Spleen (tissue), 11 donors: ENCODE measurements at regions not wholly inside any gene's neighbourhood (a gene's known extent, or its start where the extent isn't known, plus 50 kb on each side); places are given as distances from the start of the nearest gene placed in this dataset.

Experiments used
- DNase-seq: peaks from one replicate; pipeline ENCODE4 v3.0.0-alpha.2; 2020
- H3K27ac ChIP-seq, 8 donors: fragments of 200-600 bp; sonication (generic) in 7 of 8; 1 replicate in 4 of 8; 2 replicates in 4 of 8; pipeline versions ENCODE4 v1.5.0 to v1.8.0; 2016 to 2021; ENCODE audit warnings: inconsistent platforms in 4 of 8, mild to moderate bottlenecking in 4 of 8, moderate library complexity in 1 of 8
- H3K27me3 ChIP-seq, 7 donors: fragments of 200-600 bp; sonication (generic) in 6 of 7; replicated peaks in 1 of 7; 1 replicate in 4 of 7; 2 replicates in 3 of 7; pipeline versions ENCODE4 v1.5.0 to v1.8.0; 2016 to 2021; ENCODE audit warnings: inconsistent platforms in 3 of 7, mild to moderate bottlenecking in 1 of 7
- H3K36me3 ChIP-seq, 6 donors: fragments of 200-600 bp; sonication (generic) in 5 of 6; 1 replicate in 4 of 6; 2 replicates in 2 of 6; pipeline versions ENCODE4 v1.5.0 to v1.8.0; 2016 to 2021; ENCODE audit warnings: inconsistent platforms in 2 of 6
- H3K4me1 ChIP-seq, 6 donors: fragments of 200-600 bp; sonication (generic) in 5 of 6; 1 replicate in 3 of 6; 2 replicates in 3 of 6; pipeline versions ENCODE4 v1.5.0 to v1.8.0; 2016 to 2021; ENCODE audit warnings: inconsistent platforms in 3 of 6
- H3K4me3 ChIP-seq, 8 donors: fragments of 200-600 bp; sonication (generic) in 7 of 8; 1 replicate in 4 of 8; 2 replicates in 4 of 8; pipeline versions ENCODE4 v1.5.0 to v1.8.0; 2016 to 2021; ENCODE audit warnings: inconsistent platforms in 4 of 8, mild to moderate bottlenecking in 4 of 8, moderate library complexity in 2 of 8
- H3K9me3 ChIP-seq, 8 donors: fragments of 200-600 bp; sonication (generic) in 7 of 8; 1 replicate in 4 of 8; 2 replicates in 4 of 8; pipeline versions ENCODE4 v1.5.0 to v1.8.0; 2016 to 2021; ENCODE audit warnings: inconsistent platforms in 4 of 8
- POLR2A ChIP-seq, 3 donors: fragments of 450-650 bp; IDR thresholded peaks; one replicate each; pipeline ENCODE4 v1.5.1; 2017; ENCODE audit warnings: antibody characterized with exemption in 3 of 3, mild to moderate bottlenecking in 1 of 3
- POLR2AphosphoS5 ChIP-seq, 3 donors: sonication (generic); formaldehyde crosslinking; IDR thresholded peaks; one replicate each; pipeline ENCODE4 v1.5.1; 2017; ENCODE audit warnings: antibody characterized with exemption in 3 of 3
- WGBS, 5 donors: extraction: QIAGEN DNeasy Blood & Tissue Kit in 3 of 5; methylation state at CpG; one replicate each; pipeline versions ENCODE4 v1.1.5 to v1.1.7; 2013 to 2018; 5-methylcytosine and 5-hydroxymethylcytosine counted together
- intact Hi-C: fragments of 100-400 bp; cut with DNase I; formaldehyde crosslinking; loops from one replicate; pipeline ENCODE4 v1.15.0; 2023; ENCODE audit warnings: low total_unique reads
- TF ChIP-seq, protein P1 (sequence below), 11 experiments: fragments of 200-600 bp in 7 of 11; fragments of 450-650 bp in 4 of 11; sonication (generic) in 4 of 11; IDR thresholded peaks in 8 of 11; conservative IDR thresholded peaks in 3 of 11; 1 replicate in 7 of 11; 2 replicates in 4 of 11; pipeline versions ENCODE4 v1.4.0 to v1.8.0; 2016 to 2021; ENCODE audit warnings: antibody characterized with exemption in 11 of 11, inconsistent platforms in 4 of 11, mild to moderate bottlenecking in 1 of 11
- donor health status: healthy with polysubstance abuse.
- donor health status: DM: no; HTN: no; CAD: no; lungs with moderate emphysema.
- donor health status: DM: no; HTN: no; CAD: no.
- donor health status: Bipolar disorder and iron deficiency.
- donor health status: healthy.
- donor health status: DM: no; HTN: no; CAD: no.
- donor health status: DM: yes; HTN: yes; CAD: no.

DNA sequence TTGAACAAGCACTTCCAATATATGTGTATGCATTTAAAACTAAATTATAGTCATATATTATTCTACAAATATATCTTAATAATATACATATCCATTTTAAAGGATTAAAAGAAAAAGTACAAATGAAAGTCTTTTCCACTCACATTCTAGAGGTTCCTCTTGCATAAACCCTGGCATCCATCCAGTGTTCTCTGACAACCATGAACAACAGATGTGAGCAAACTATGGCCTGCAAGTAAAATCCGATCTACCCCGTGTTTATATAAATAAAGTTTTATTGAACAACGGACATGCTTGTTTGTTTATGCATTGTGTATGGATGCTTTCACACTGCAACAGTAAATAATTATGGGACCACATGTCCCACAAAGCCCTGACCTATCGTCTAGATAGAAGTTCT, 1122.3 kb downstream of the EPHA7 start:
- intact Hi-C loops: no loop called here
- Histone ChIP-seq H3K27me3 (no peaks in the 10 kb centered on the region), H3K4me3 (no peak overlapping the region), H3K27ac (no peak overlapping the region), H3K4me1 (no peaks in the 10 kb centered on the region), H3K36me3 (no peaks in the 10 kb centered on the region), H3K9me3 (peaks cover 0 to 13% (median 2%) of the 10 kb centered on the region in 8 donors)
- no peak for DNase-seq
- no peak for TF ChIP-seq POLR2A (IDR thresholded peaks at IDR 0.05)
- no peak for TF ChIP-seq POLR2AphosphoS5 (IDR thresholded peaks at IDR 0.05)
- TF ChIP-seq, protein P1, sequence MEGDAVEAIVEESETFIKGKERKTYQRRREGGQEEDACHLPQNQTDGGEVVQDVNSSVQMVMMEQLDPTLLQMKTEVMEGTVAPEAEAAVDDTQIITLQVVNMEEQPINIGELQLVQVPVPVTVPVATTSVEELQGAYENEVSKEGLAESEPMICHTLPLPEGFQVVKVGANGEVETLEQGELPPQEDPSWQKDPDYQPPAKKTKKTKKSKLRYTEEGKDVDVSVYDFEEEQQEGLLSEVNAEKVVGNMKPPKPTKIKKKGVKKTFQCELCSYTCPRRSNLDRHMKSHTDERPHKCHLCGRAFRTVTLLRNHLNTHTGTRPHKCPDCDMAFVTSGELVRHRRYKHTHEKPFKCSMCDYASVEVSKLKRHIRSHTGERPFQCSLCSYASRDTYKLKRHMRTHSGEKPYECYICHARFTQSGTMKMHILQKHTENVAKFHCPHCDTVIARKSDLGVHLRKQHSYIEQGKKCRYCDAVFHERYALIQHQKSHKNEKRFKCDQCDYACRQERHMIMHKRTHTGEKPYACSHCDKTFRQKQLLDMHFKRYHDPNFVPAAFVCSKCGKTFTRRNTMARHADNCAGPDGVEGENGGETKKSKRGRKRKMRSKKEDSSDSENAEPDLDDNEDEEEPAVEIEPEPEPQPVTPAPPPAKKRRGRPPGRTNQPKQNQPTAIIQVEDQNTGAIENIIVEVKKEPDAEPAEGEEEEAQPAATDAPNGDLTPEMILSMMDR (IDR thresholded peaks at IDR 0.05 in 8 of 11, conservative IDR thresholded peaks at IDR 0.05 in 3 of 11): no peak
- 88 to 97% (median 90%) methylated on average over 4 of the region's 4 CpGs for WGBS, 5 donors

- H3K9me3 ChIP-seq: peaks cover 0 to 4% (median 0%) of the 10 kb centered on the region in 8 donors
- TF ChIP-seq, protein P1 (IDR thresholded peaks at IDR 0.05 in 8 of 11, conservative IDR thresholded peaks at IDR 0.05 in 3 of 11): no peak
- TF ChIP-seq POLR2AphosphoS5 (IDR thresholded peaks at IDR 0.05) (no peak), POLR2A (IDR thresholded peaks at IDR 0.05) (no peak)
- WGBS, 5 donors: 34 to 64% (median 45%) methylated on average over 1 of the region's 1 CpG
- no peaks in the 10 kb centered on the region for H3K27me3 ChIP-seq
- H3K36me3 ChIP-seq: no peaks in the 10 kb centered on the region
- intact Hi-C loops: no loop called here
- no peak overlapping the region for H3K4me3 ChIP-seq
- H3K27ac ChIP-seq: no peak overlapping the region
- DNase-seq: no peak
- no peaks in the 10 kb centered on the region for H3K4me1 ChIP-seq
Observed at GRCh38 chr6:92292067-92292466, 1127.3 kb downstream of the EPHA7 start.

DNA sequence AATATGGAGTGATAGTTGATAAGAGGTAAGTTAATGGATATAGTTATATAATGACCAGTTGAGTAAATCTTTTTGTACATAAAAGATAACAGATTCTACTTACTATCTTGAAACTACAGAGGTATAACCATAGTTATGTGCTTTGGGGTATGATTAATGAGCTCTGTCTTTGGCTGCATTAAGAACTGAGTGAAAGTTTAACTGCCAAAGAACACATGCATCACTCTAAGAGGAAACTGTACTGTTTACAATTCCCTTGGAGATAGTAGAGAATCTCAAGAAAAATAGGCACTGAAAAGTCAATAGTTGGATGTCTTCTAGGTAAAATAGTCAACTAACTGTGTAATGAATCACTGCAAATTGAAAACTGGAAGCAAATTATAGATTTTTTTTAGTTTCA, 1129.5 kb downstream of the EPHA7 start:
- no peak for TF ChIP-seq POLR2A (IDR thresholded peaks at IDR 0.05)
- TF ChIP-seq POLR2AphosphoS5 (IDR thresholded peaks at IDR 0.05): no peak
- TF ChIP-seq, protein P1 (IDR thresholded peaks at IDR 0.05 in 8 of 11, conservative IDR thresholded peaks at IDR 0.05 in 3 of 11): no peak
- no peaks in the 10 kb centered on the region for H3K4me1 ChIP-seq
- H3K9me3 ChIP-seq: peaks cover 0 to 4% (median 0%) of the 10 kb centered on the region in 8 donors
- no peak overlapping the region for H3K27ac ChIP-seq
- DNase-seq: no peak
- no peaks in the 10 kb centered on the region for H3K27me3 ChIP-seq
- no peak overlapping the region for H3K4me3 ChIP-seq
- H3K36me3 ChIP-seq: no peaks in the 10 kb centered on the region
- intact Hi-C loops: no loop called here

GRCh38 chr6:92281571-92282076, 1137.7 kb downstream of the EPHA7 start:
- no peaks in the 10 kb centered on the region for H3K9me3 ChIP-seq
- H3K36me3 ChIP-seq: no peaks in the 10 kb centered on the region
- 36 to 60% (median 42%) methylated on average over 3 of the region's 3 CpGs for WGBS, 5 donors
- H3K27ac ChIP-seq: no peak overlapping the region
- H3K27me3 ChIP-seq: no peaks in the 10 kb centered on the region
- TF ChIP-seq POLR2A (IDR thresholded peaks at IDR 0.05): no peak
- TF ChIP-seq, protein P1 (IDR thresholded peaks at IDR 0.05 in 8 of 11, conservative IDR thresholded peaks at IDR 0.05 in 3 of 11): no peak
- no peak for TF ChIP-seq POLR2AphosphoS5 (IDR thresholded peaks at IDR 0.05)
- intact Hi-C loops: no loop called here
- H3K4me1 ChIP-seq: no peaks in the 10 kb centered on the region
- no peak overlapping the region for H3K4me3 ChIP-seq
- no peak for DNase-seq
